Adrenal gland (tissue), 9 donors: ENCODE measurements at regions not wholly inside any gene's neighbourhood (a gene's known extent, or its start where the extent isn't known, plus 50 kb on each side); places are given as distances from the start of the nearest gene placed in this dataset.

Experiments
- DNase-seq, 7 donors: peaks; one replicate each; pipeline ENCODE4 v3.0.0-alpha.2; 2019 to 2020
- H3K27ac ChIP-seq, 5 donors: fragments of 200-600 bp; sonication (generic) in 4 of 5; 1 replicate in 3 of 5; 2 replicates in 2 of 5; pipeline versions ENCODE4 v1.5.1 to v1.8.0; 2016 to 2020; ENCODE audit warnings: mild to moderate bottlenecking in 1 of 5
- H3K27me3 ChIP-seq: fragments of 200-600 bp; 2 replicates; pipeline ENCODE4 v1.8.0; 2021
- H3K36me3 ChIP-seq, 2 donors: fragments of 200-600 bp; replicated peaks in 1 of 2; 1 replicate in 1 of 2; 2 replicates in 1 of 2; pipeline versions ENCODE4 v1.5.1 to v1.8.0; 2018 to 2022
- H3K4me1 ChIP-seq, 2 donors: fragments of 200-600 bp; replicated peaks in 1 of 2; 1 replicate in 1 of 2; 2 replicates in 1 of 2; pipeline versions ENCODE4 v1.5.1 to v1.8.0; 2018 to 2021
- H3K4me3 ChIP-seq, 4 donors: fragments of 200-600 bp; sonication (generic) in 3 of 4; one replicate each; pipeline ENCODE4 v1.5.1; 2016 to 2018
- H3K9me3 ChIP-seq, 3 donors: fragments of 200-600 bp; sonication (generic) in 1 of 3; replicated peaks in 1 of 3; 1 replicate in 2 of 3; 2 replicates in 1 of 3; pipeline versions ENCODE4 v1.5.1 to v1.8.0; 2016 to 2021
- CTCF ChIP-seq, 6 experiments: fragments of 450-650 bp in 4 of 6; fragments of 200-600 bp in 2 of 6; sonication (generic) in 1 of 6; IDR thresholded peaks; 1 replicate in 5 of 6; 2 replicates in 1 of 6; pipeline versions ENCODE4 v1.5.1 to v1.8.0; 2016 to 2021; ENCODE audit warnings: antibody characterized with exemption in 6 of 6, mild to moderate bottlenecking in 2 of 6, moderate library complexity in 1 of 6
- POLR2A ChIP-seq, 2 donors: fragments of 450-650 bp; IDR thresholded peaks; one replicate each; pipeline ENCODE4 v1.6.1; 2017; ENCODE audit warnings: antibody characterized with exemption in 2 of 2, mild to moderate bottlenecking in 2 of 2, moderate library complexity in 1 of 2
- whole genome bisulfite sequencing, 4 donors: extraction: QIAGEN DNeasy Blood & Tissue Kit in 2 of 4; methylation state at CpG; one replicate each; pipeline versions ENCODE4 v1.1.5 to v1.1.7; 2013 to 2017; 5-methylcytosine and 5-hydroxymethylcytosine counted together
- intact Hi-C, 2 donors: fragments of 100-400 bp; cut with DNase I; formaldehyde crosslinking; loops; one replicate each; pipeline versions ENCODE4 v1.14.1 to v1.15.0; 2022 to 2023
- donor health status: healthy with polysubstance abuse.
- donor health status: Bipolar disorder and iron deficiency.
- donor health status: DM: yes; HTN: yes; CAD: no.
- donor health status: DM: no; HTN: no; CAD: no.
- donor health status: DM: no; HTN: no; CAD: no.

- 54 to 64% (median 57%) methylated on average over 2 of the region's 2 CpGs for WGBS, 4 donors
- H3K4me3 ChIP-seq: no peak overlapping the region
- H3K27me3 ChIP-seq: no peaks in the 10 kb centered on the region
- intact Hi-C loops: no loop called here
- H3K9me3 ChIP-seq: no peaks in the 10 kb centered on the region
- TF ChIP-seq POLR2A (IDR thresholded peaks at IDR 0.05): no peak
- no peak for TF ChIP-seq CTCF (IDR thresholded peaks at IDR 0.05)
- H3K27ac ChIP-seq: no peak overlapping the region
- no peak for DNase-seq
- H3K36me3 ChIP-seq: no peaks in the 10 kb centered on the region
- no peaks in the 10 kb centered on the region for H3K4me1 ChIP-seq
Observed at GRCh38 chr2:203585516-203585915, 50.4 kb upstream of the RAPH1 start.

- DNase-seq: no peak
- Histone ChIP-seq H3K36me3 (no peaks in the 10 kb centered on the region), H3K27ac (no peak overlapping the region), H3K4me1 (no peaks in the 10 kb centered on the region), H3K9me3 (no peaks in the 10 kb centered on the region), H3K4me3 (no peak overlapping the region), H3K27me3 (no peaks in the 10 kb centered on the region)
- 83 to 89% (median 83%) methylated on average over 6 of the region's 6 CpGs for WGBS, 4 donors
- intact Hi-C loops: no loop called here
- no peak for TF ChIP-seq CTCF (IDR thresholded peaks at IDR 0.05)
Observed at GRCh38 chr2:203586206-203586605, 51.1 kb upstream of the RAPH1 start.

- intact Hi-C loops: no loop called here
- no peak for TF ChIP-seq POLR2A (IDR thresholded peaks at IDR 0.05)
- TF ChIP-seq CTCF (IDR thresholded peaks at IDR 0.05): no peak
- H3K9me3 ChIP-seq: no peaks in the 10 kb centered on the region
- H3K27me3 ChIP-seq: no peaks in the 10 kb centered on the region
- no peak overlapping the region for H3K4me3 ChIP-seq
- no peaks in the 10 kb centered on the region for H3K4me1 ChIP-seq
- no peak overlapping the region for H3K27ac ChIP-seq
- DNase-seq: no peak
- H3K36me3 ChIP-seq: no peaks in the 10 kb centered on the region
- 77 to 85% (median 83%) methylated on average over 4 of the region's 4 CpGs for WGBS, 4 donors
Observed at GRCh38 chr2:203586696-203587095, 51.6 kb upstream of the RAPH1 start.

- no peaks in the 10 kb centered on the region for H3K27me3 ChIP-seq
- H3K4me1 ChIP-seq: no peaks in the 10 kb centered on the region
- no peak overlapping the region for H3K27ac ChIP-seq
- no peaks in the 10 kb centered on the region for H3K9me3 ChIP-seq
- 47 to 78% (median 71%) methylated on average over 2 of the region's 2 CpGs for WGBS, 4 donors
- TF ChIP-seq CTCF (IDR thresholded peaks at IDR 0.05) (no peak), POLR2A (IDR thresholded peaks at IDR 0.05) (no peak)
- H3K4me3 ChIP-seq: no peak overlapping the region
- DNase-seq: no peak
- H3K36me3 ChIP-seq: no peaks in the 10 kb centered on the region
- intact Hi-C loops: no loop called here
Observed at GRCh38 chr2:203590496-203590895, 55.4 kb upstream of the RAPH1 start.
